LNCAP (cell line): ENCODE measurements at regions not wholly inside any gene's neighbourhood (a gene's known extent, or its start where the extent isn't known, plus 50 kb on each side); places are given as distances from the start of the nearest gene placed in this dataset.

Source experiments
- TF ChIP-seq, protein P1 (sequence below): fragments of 450-650 bp; IDR thresholded peaks from 2 replicates; pipeline ENCODE4 v1.5.1; 2017; ENCODE audit warnings: mild to moderate bottlenecking

DNA sequence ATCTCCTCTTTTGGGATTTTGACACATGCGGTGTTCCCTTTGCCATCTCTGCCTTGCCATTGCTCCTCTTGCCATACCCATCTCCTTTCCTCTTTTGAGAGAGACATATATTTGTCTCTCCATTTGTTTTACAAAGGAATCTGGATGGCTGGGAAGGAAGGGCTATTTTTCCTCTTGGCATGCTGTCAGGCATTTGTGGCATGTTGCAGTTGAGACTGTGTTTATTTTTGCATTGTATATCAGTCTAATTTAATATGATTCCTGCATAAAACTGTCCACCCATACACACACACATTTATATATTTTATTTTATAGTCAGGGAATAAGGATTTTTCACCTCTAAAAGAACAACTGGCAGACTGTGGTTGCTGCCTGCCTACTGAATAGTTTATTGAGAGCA lies 1105.8 kb upstream of the SEMA6A start:
- TF ChIP-seq, protein P1, sequence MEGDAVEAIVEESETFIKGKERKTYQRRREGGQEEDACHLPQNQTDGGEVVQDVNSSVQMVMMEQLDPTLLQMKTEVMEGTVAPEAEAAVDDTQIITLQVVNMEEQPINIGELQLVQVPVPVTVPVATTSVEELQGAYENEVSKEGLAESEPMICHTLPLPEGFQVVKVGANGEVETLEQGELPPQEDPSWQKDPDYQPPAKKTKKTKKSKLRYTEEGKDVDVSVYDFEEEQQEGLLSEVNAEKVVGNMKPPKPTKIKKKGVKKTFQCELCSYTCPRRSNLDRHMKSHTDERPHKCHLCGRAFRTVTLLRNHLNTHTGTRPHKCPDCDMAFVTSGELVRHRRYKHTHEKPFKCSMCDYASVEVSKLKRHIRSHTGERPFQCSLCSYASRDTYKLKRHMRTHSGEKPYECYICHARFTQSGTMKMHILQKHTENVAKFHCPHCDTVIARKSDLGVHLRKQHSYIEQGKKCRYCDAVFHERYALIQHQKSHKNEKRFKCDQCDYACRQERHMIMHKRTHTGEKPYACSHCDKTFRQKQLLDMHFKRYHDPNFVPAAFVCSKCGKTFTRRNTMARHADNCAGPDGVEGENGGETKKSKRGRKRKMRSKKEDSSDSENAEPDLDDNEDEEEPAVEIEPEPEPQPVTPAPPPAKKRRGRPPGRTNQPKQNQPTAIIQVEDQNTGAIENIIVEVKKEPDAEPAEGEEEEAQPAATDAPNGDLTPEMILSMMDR = no peak

DNA sequence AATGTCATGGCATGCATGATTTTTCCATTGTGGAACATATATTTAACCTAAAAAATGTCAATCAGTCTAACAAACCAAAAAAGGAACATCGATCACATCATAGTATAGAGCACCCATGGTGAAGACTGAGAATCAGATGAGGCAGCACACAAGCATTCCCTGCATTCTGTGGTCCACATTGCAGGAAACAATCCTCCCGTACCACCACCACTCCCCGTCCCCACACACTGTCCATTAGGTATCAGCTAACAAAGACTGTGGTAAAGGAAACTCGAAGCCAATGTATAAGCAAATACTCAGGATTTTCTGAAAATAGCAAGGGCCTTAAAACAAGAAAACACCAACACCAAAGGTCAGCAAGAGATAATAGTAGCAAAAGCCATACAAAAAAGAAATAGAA lies 1104.4 kb upstream of the SEMA6A start:
- TF ChIP-seq, protein P1 = no peak

DNA sequence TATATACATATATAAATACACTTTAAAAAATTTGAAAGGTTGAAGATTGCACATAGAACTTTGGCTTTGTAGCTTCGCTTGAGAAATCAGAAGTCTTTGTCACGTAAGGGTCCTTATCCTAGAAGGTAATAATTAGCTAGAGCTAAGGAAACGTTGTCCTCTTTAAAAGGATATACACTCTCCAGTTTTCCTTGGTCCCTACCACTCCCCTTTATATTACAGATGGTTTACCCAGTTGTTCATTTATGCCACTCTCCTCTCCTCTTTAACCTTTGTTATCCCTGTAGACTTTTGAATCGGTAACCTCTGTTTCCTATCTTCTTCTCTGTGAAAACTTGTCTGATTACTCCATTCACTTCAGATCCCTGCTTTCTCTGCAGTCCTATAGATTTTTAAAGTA lies 1101.0 kb upstream of the SEMA6A start:
- TF ChIP-seq, protein P1 = no peak

DNA sequence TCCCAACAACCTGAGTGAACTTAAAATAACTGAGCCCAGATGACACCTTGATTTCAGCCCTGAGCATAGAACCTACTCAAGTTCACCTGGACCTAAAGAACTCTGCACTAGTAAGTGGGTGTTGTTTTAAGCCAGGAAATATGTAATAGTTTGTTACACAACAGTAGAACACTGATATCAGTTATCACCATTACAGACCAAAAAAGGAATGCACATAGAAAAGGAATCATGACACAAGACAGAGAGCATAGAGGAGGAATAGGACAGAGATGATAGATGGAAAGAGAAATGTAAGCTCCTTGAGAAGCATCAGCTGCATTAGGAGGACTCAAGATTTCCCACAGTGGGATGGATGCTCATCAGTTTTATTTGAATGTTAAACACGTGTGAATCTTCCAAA lies 1096.9 kb upstream of the SEMA6A start:
- TF ChIP-seq, protein P1 = no peak

DNA sequence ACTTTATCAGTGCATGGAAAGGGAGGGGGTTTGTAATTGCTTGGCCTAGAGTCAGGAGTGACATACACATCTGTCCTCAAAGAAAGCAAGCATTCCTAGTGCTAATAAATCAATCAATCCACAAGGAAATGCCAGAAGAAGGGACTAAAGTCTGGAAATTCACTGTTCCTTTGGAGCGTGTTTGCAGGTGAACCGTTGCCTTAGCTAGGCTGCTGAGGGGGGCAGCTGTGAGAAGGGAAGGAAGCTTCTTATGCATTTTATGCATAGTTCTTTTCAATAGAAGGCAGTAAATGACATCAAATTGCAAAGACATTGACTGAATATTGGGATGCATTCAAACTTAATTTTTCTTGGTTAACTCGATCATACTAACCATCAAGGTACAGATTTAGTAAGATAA lies 1092.5 kb upstream of the SEMA6A start:
- TF ChIP-seq, protein P1 = no peak

DNA sequence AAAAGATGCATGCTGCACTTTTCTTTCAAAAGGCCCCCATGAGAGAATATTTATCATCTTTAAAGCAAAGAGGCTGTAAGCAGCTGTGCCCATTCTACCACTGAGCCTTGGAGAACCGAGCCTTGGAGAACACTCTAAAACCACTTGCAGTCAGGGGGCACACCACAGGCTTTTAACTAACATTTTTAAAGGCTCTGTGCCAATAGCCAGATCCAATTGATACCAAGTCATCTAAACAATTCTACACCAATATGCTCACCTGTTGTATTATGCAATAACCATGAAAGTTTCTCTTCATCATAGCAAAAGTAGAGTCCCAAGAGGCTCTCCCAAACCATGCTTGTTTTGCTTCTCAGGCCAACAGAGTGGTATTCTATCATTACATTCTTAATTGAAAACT lies 1090.5 kb upstream of the SEMA6A start:
- TF ChIP-seq, protein P1 = no peak

DNA sequence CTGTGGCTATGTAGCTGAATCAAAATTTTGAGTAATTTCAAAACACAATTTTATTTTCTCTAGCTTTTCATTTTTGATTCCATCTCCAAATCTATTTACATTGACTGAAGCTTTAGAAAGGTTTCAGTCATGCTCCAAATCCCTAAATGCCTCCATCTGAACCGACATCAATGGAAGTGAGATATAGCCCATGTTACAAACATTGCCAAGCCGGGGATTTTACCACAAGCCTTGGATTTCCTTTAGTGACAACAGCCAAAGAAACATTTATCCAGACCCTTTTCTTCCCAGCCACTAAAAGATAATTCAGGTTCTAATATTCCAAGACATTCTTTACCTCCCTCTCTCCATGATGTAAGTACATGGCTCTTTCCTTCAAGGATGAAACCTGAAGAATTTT lies 1087.7 kb upstream of the SEMA6A start:
- TF ChIP-seq, protein P1 = no peak

DNA sequence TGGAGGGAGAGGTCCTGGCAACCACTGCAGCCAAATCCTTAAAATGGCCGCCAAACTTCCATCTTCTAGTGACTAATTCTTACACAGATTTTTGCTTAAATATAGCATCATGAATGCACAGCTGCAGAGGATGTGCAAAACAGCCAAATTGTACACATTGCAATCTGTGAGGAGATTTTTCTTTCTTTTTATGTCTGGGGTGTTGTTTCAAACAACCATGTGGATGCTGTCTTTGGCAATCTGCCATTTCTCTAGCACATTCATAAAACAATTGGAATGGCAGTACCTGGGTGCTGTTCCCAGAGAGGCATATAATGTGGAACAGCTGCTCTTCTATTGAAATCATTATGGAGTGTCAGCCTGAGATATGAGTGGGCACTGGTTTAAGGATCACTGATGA lies 1082.9 kb upstream of the SEMA6A start:
- TF ChIP-seq, protein P1 = no peak
